NCI-H748 (cell line): ENCODE measurements at regions not wholly inside any gene's neighbourhood (a gene's known extent, or its start where the extent isn't known, plus 50 kb on each side); places are given as distances from the start of the nearest gene placed in this dataset.
"Not testable (repeated sequence)": the region's sequence is repeated elsewhere in the genome, so short reads cannot be mapped to it uniquely, and the experiment has no call there.

ENCODE experiments used
- DNase-seq: peaks from one replicate; lab custom pipeline; 2025; ENCODE audit not compliant: unreplicated experiment; lab: John Stamatoyannopoulos, UW

GRCh38 chr4:145298885-145299284 is 118.5 kb upstream of the OTUD4 start:
- DNase-seq = no peak

- DNase-seq = no peak
Measured at GRCh38 chr4:145297556-145297955, 117.2 kb upstream of the OTUD4 start.

- DNase-seq = no peak
Measured at GRCh38 chr4:145295547-145295946, 115.2 kb upstream of the OTUD4 start.

GRCh38 chr4:145295122-145295521 is 114.7 kb upstream of the OTUD4 start:
- no peak for DNase-seq

- DNase-seq = no peak
Measured at GRCh38 chr4:145293658-145294057, 113.3 kb upstream of the OTUD4 start.

- no peak for DNase-seq
Measured at GRCh38 chr4:145290955-145291354, 110.6 kb upstream of the OTUD4 start.

- DNase-seq = no peak
Measured at GRCh38 chr4:145289403-145290076, 109.2 kb upstream of the OTUD4 start.

- no peak for DNase-seq
Measured at GRCh38 chr4:145287351-145287750, 107.0 kb upstream of the OTUD4 start.

- DNase-seq = no peak
Measured at GRCh38 chr4:145285928-145286327, 105.5 kb upstream of the OTUD4 start.

- no peak for DNase-seq
Measured at GRCh38 chr4:145283909-145284308, 103.5 kb upstream of the OTUD4 start.

GRCh38 chr4:145281951-145282350 is 101.6 kb upstream of the OTUD4 start:
- DNase-seq = no peak

GRCh38 chr4:145281224-145281623 is 100.8 kb upstream of the OTUD4 start:
- DNase-seq = no peak

- DNase-seq = no peak
Measured at GRCh38 chr4:145280541-145280940, 100.2 kb upstream of the OTUD4 start.

GRCh38 chr4:145279122-145279960 is 99.0 kb upstream of the OTUD4 start:
- DNase-seq = peak; percentile 12

- DNase-seq = no peak
Measured at GRCh38 chr4:145278341-145279121, 98.1 kb upstream of the OTUD4 start.

GRCh38 chr4:145277011-145277410 is 96.6 kb upstream of the OTUD4 start:
- no peak for DNase-seq

GRCh38 chr4:145276050-145276449 is 95.7 kb upstream of the OTUD4 start:
- DNase-seq = no peak

GRCh38 chr4:145271194-145271593 is 90.8 kb upstream of the OTUD4 start:
- no peak for DNase-seq

GRCh38 chr4:145266881-145267280 is 86.5 kb upstream of the OTUD4 start:
- DNase-seq = no peak

GRCh38 chr4:145260091-145260490 is 79.7 kb upstream of the OTUD4 start:
- no peak for DNase-seq

- DNase-seq = not testable (repeated sequence)
Measured at GRCh38 chr4:145255311-145255710, 74.9 kb upstream of the OTUD4 start.

GRCh38 chr4:145252190-145252589 is 71.8 kb upstream of the OTUD4 start:
- DNase-seq = no peak
